Heart right ventricle (tissue), 16 donors: ENCODE measurements at regions not wholly inside any gene's neighbourhood (a gene's known extent, or its start where the extent isn't known, plus 50 kb on each side); places are given as distances from the start of the nearest gene placed in this dataset.

ENCODE experiments used
- ATAC-seq, 8 donors: fragments of 200-7000 bp; cut with Tn5 transposase; one replicate each; pipeline ENCODE4 v1.9.1; 2020; ENCODE audit warnings: mild to moderate bottlenecking in 8 of 8, moderate library complexity in 8 of 8, moderate number of reproducible peaks in 1 of 8
- DNase-seq, 2 donors: peaks; one replicate each; pipeline ENCODE4 v3.0.0-alpha.2; 2020
- H3K27ac ChIP-seq, 10 donors: fragments of 200-600 bp; sonication (generic) in 2 of 10; one replicate each; pipeline versions ENCODE4 v1.5.0 to v1.8.0; 2020 to 2022; ENCODE audit warnings: mild to moderate bottlenecking in 3 of 10
- H3K27me3 ChIP-seq, 7 donors: fragments of 200-600 bp; one replicate each; pipeline ENCODE4 v1.8.0; 2021 to 2022; ENCODE audit warnings: mild to moderate bottlenecking in 2 of 7
- H3K36me3 ChIP-seq, 9 donors: fragments of 200-600 bp; sonication (generic) in 1 of 9; one replicate each; pipeline versions ENCODE4 v1.5.0 to v1.8.0; 2020 to 2022; ENCODE audit warnings: mild to moderate bottlenecking in 2 of 9
- H3K4me1 ChIP-seq, 9 donors: fragments of 200-600 bp; sonication (generic) in 1 of 9; one replicate each; pipeline versions ENCODE4 v1.5.0 to v1.8.0; 2020 to 2022; ENCODE audit warnings: mild to moderate bottlenecking in 4 of 9
- H3K4me3 ChIP-seq, 10 donors: fragments of 200-600 bp; sonication (generic) in 2 of 10; one replicate each; pipeline versions ENCODE4 v1.5.0 to v1.8.0; 2020 to 2022; ENCODE audit warnings: mild to moderate bottlenecking in 7 of 10, moderate library complexity in 2 of 10
- H3K9me3 ChIP-seq, 11 donors: fragments of 200-600 bp in 10 of 11; sonication (generic) in 2 of 11; one replicate each; pipeline versions ENCODE4 v1.5.0 to v1.8.0; 2013 to 2022; ENCODE audit warnings: mild to moderate bottlenecking in 2 of 11, control low read depth in 1 of 11, moderate library complexity in 1 of 11
- CTCF ChIP-seq, 9 donors: fragments of 200-600 bp; sonication (generic) in 2 of 9; IDR thresholded peaks; one replicate each; pipeline versions ENCODE4 v1.5.0 to v1.8.0; 2021 to 2022; ENCODE audit warnings: antibody characterized with exemption in 9 of 9, mild to moderate bottlenecking in 5 of 9, moderate library complexity in 1 of 9
- WGBS, 2 donors: extraction: QIAGEN DNeasy Blood & Tissue Kit; methylation state at CpG; one replicate each; pipeline ENCODE4 v1.1.7; 2013; ENCODE audit warnings: inconsistent platforms in 1 of 2; 5-methylcytosine and 5-hydroxymethylcytosine counted together
- intact Hi-C, 10 donors: fragments of 100-400 bp; cut with DNase I; formaldehyde crosslinking; loops; one replicate each; pipeline versions ENCODE4 v1.11.1 to v1.14.2; 2022
- donor health status: Arrhythmogenic right ventricular cardiomyopathy.
- donor health status: ischemic (EF 13 %, LVEDD 7.1; RV severe dilation, severe dysfunction).
- donor health status: healthy with polysubstance abuse.
- donor health status: DM: no; HTN: yes; CAD: no.
- donor health status: DM: no; HTN: no; CAD: no.
- donor health status: ischemic (EF 25% LVEDD 6.9; RV normal size, moderate dysfunction).
- donor health status: ischemic (EF 25% LVEDD 5.7; RV mildly dilated, moderate dysfunction).
- donor health status: healthy.
- donor health status: DM: yes; HTN: yes; CAD: no.
- donor health status: Ischemic cardiomyopathy.
- donor health status: ischemic (EF 35%, LVEDD 5.7; RV mildly dilated, moderate dysfunction).
- donor health status: nonischemic (EF 11% LVEDD 7.7; RV severe dilation, severe dysfunction).
- donor health status: DM: yes; HTN: yes; CAD: no.
- donor health status: PGD.
- donor health status: ischemic (EF 29% LVEDD 5.4; RV normal size, mild dysfunction).
- donor health status: nonischemic (EF 23%, LVEDD 6.1; RV moderate dilation, normal function).

GRCh38 chr20:16801919-16802651 is 53.9 kb downstream of the OTOR start:
- no peaks in the 10 kb centered on the region for H3K36me3 ChIP-seq
- ATAC-seq, result no peak
- H3K4me1 ChIP-seq, result no peaks in the 10 kb centered on the region
- peak; percentile 63 to 87 (median 77) for TF ChIP-seq CTCF (IDR thresholded peaks at IDR 0.05)
- no peaks in the 10 kb centered on the region for H3K9me3 ChIP-seq
- no peak overlapping the region for H3K4me3 ChIP-seq
- no peak overlapping the region for H3K27ac ChIP-seq
- peak; percentile 29 to 35 for DNase-seq
- WGBS, 2 donors, result 42 to 46% methylated on average over 15 of the region's 15 CpGs
- H3K27me3 ChIP-seq, result peaks cover 0 to 77% (median 47%) of the 10 kb centered on the region in 7 donors
- intact Hi-C loops, result loop anchor here in 7 of 10 donors (2.0 to 10.0 kb wide), 5 partner anchors 629 to 1475 kb away; no protein-coding TSS in a partner anchor

GRCh38 chr20:16802652-16802935 is 54.4 kb downstream of the OTOR start:
- no peak overlapping the region for H3K27ac ChIP-seq
- DNase-seq (no peak), ATAC-seq (no peak)
- no peak overlapping the region for H3K4me3 ChIP-seq
- H3K9me3 ChIP-seq, result no peaks in the 10 kb centered on the region
- 63 to 79% methylated on average over 4 of the region's 4 CpGs for WGBS, 2 donors
- H3K4me1 ChIP-seq, result no peaks in the 10 kb centered on the region
- intact Hi-C loops, result loop anchor here in 7 of 10 donors (2.0 to 10.0 kb wide), 5 partner anchors 628 to 1475 kb away; no protein-coding TSS in a partner anchor
- TF ChIP-seq CTCF (IDR thresholded peaks at IDR 0.05), result no peak
- H3K27me3 ChIP-seq, result peaks cover 0 to 77% (median 50%) of the 10 kb centered on the region in 7 donors
- H3K36me3 ChIP-seq, result no peaks in the 10 kb centered on the region

GRCh38 chr20:16803965-16804792 is 56.0 kb downstream of the OTOR start:
- intact Hi-C loops, result loop anchor here in 8 of 10 donors (2.0 to 10.0 kb wide), 5 partner anchors 627 to 1473 kb away; no protein-coding TSS in a partner anchor
- no peaks in the 10 kb centered on the region for H3K4me1 ChIP-seq
- peaks cover 0 to 79% (median 44%) of the 10 kb centered on the region in 7 donors for H3K27me3 ChIP-seq
- ATAC-seq (peak in 1 of 8 donors; percentile 57), DNase-seq (peak; percentile 19 to 36)
- no peaks in the 10 kb centered on the region for H3K9me3 ChIP-seq
- no peak overlapping the region for H3K4me3 ChIP-seq
- 18 to 22% methylated on average over 14 of the region's 14 CpGs for WGBS, 2 donors
- peak; percentile 48 to 80 (median 75) for TF ChIP-seq CTCF (IDR thresholded peaks at IDR 0.05)
- H3K27ac ChIP-seq, result no peak overlapping the region
- no peaks in the 10 kb centered on the region for H3K36me3 ChIP-seq

- no peaks in the 10 kb centered on the region for H3K36me3 ChIP-seq
- H3K27me3 ChIP-seq, result peaks cover 0 to 73% (median 44%) of the 10 kb centered on the region in 7 donors
- DNase-seq (no peak), ATAC-seq (no peak)
- H3K9me3 ChIP-seq, result no peaks in the 10 kb centered on the region
- no peak for TF ChIP-seq CTCF (IDR thresholded peaks at IDR 0.05)
- 36 to 37% methylated on average over 6 of the region's 6 CpGs for WGBS, 2 donors
- H3K4me1 ChIP-seq, result no peaks in the 10 kb centered on the region
- no peak overlapping the region for H3K27ac ChIP-seq
- intact Hi-C loops, result loop anchor here in 6 of 10 donors (2.0 to 10.0 kb wide), 4 partner anchors 626 to 1473 kb away; no protein-coding TSS in a partner anchor
- H3K4me3 ChIP-seq, result no peak overlapping the region
These were observed 56.6 kb downstream of the OTOR start for GRCh38 chr20:16804793-16805187.
